ENCODE measurements at regions not wholly inside any gene's neighbourhood (a gene's known extent, or its start where the extent isn't known, plus 50 kb on each side); places are given as distances from the start of the nearest gene placed in this dataset.
A peak's percentile ranks its signal among the peaks of the same experiment; 100 is the strongest.

GRCh38 chr18:54529444-54529843 lies 61.6 kb upstream of the DYNAP start (continued):
- TF ChIP-seq CHD7 (IDR thresholded peaks at IDR 0.05; ENCODE audit: insufficient replicate concordance, low read length) (peak; percentile 34), TBP (IDR thresholded peaks at IDR 0.05; ENCODE audit: low read depth, low read length) (peak; percentile 68), EP300 (IDR thresholded peaks at IDR 0.05; ENCODE audit: borderline replicate concordance in 1 of 2, low read depth in 2 of 2, low read length in 2 of 2) (peak in 1 of 2 experiments; percentile 78; a peak in 1 of 3 replicates), NANOG (IDR thresholded peaks at IDR 0.05; ENCODE audit: insufficient read depth, low read depth, low read length, poor library complexity, severe bottlenecking) (peak; percentile 78), SP2 (IDR thresholded peaks at IDR 0.05; ENCODE audit: low read length) (no peak), NRF1 (IDR thresholded peaks at IDR 0.05; ENCODE audit: low read depth, low read length) (no peak), RNF2 (IDR thresholded peaks at IDR 0.05; ENCODE audit: borderline replicate concordance, low read depth, low read length, missing control alignments, poor library complexity, severe bottlenecking) (no peak), JUND (IDR thresholded peaks at IDR 0.05; ENCODE audit: low read length) (no peak), CBX8 (IDR thresholded peaks at IDR 0.05; ENCODE audit: borderline replicate concordance, low read depth, low read length) (no peak), POLR2A (IDR thresholded peaks at IDR 0.05; ENCODE audit: control extremely low read depth in 1 of 2, low read depth in 2 of 2, low read length in 2 of 2) (peak; percentile 67 to 78), POU5F1 (IDR thresholded peaks at IDR 0.05; ENCODE audit: low read depth, low read length) (peak; percentile 75), SIRT6 (IDR thresholded peaks at IDR 0.05; ENCODE audit: low read length) (no peak)
